ENCODE measurements at regions not wholly inside any gene's neighbourhood (a gene's known extent, or its start where the extent isn't known, plus 50 kb on each side); places are given as distances from the start of the nearest gene placed in this dataset.

DNA sequence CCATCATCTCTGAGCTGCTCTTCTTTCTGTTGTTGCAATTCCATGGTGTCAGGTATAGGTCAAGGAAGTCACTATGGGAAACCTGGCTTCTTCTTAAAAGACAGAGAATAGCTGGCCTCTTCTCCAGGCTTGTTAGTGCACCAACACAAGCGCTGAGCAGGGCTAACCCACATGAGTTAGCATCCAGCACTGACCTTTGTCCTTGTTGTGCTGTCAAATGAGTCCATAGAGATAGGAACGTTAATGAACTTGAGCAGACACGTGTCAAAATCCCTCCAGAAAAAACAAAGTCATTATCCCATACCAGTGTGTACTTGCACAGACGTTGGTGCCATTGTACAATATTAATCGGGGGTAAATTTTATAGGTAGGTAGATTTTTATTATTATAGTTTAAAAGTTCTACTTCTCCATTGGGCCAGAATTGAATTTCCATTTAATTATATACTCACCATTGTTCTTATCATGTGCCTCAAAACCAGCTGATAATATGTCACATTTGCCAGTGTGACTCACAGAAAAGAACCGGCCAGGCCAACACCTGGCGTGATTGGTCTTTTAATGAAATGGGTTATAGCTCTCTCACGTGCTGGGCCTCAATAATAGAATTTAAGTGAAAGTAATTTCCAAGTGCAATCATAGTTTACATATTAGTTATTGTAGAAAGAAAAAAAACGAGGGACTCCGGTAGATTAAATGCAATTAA is 468.8 kb upstream of the MGMT start:
- DNase-seq (ENCODE audit: low read depth in 3 of 3), result no peak

DNA sequence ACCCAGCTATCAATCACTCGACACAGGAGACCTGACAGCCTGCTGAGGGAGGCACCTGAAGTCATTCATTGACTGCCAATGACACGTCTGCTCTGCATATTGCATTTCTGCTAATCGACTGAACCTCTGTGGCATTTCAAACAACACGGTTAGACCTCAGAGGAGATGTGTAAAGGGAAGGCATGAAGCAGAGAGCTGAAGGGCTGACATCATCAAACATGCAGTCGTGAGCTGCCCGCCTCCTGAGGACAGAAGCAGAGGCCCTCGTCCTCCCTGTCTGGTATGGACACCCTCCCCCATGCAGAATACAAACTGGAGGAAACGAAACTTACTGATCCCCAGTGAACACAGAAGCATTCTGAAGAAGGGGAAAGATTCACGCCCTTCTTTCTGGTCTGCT is 462.6 kb upstream of the MGMT start:
- DNase-seq (ENCODE audit: low read depth in 3 of 3), result no peak

DNA sequence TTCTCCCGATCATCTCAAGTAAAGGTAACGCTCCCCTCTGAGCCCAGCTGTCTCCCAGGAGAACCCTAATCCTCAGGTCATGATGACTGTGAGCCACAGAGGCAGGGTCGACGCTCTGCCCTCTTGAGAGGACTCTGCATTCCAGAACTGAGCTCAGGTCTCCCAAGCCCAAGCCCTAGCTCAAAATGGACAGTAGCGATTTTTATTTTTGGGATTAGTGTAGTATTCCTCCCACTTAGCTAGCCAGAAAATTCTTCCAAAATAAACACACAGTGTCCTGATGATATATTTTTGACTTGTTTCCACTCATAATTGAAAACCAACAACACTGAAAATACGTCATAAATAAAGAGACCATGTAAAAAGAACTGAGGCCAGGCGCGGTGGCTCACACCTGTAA is 462.0 kb upstream of the MGMT start:
- no peak for DNase-seq (ENCODE audit: low read depth in 3 of 3)

DNA sequence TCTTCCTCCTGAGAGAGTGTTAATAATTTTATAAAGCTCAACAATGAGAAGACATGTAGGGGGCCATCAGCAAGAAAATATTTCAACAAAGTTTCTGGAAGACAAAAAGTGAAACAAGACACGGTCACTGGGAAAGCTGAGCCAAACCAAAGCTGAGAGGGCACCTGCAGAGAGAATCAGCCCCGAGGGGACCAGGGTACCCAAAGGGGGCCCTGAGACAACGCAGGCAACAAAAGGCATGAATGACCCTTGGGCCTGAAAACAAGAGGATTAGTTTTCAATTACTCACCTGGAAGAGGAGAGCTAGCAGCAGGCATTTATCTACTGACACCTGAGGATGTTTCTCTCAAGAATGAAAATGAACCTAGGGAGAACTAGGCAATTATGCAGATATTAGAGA is 461.2 kb upstream of the MGMT start:
- DNase-seq (ENCODE audit: low read depth in 3 of 3), result no peak

GRCh38 chr10:129018511-129018910 is 448.5 kb upstream of the MGMT start:
- no peak for DNase-seq (ENCODE audit: low read depth in 3 of 3)

DNA sequence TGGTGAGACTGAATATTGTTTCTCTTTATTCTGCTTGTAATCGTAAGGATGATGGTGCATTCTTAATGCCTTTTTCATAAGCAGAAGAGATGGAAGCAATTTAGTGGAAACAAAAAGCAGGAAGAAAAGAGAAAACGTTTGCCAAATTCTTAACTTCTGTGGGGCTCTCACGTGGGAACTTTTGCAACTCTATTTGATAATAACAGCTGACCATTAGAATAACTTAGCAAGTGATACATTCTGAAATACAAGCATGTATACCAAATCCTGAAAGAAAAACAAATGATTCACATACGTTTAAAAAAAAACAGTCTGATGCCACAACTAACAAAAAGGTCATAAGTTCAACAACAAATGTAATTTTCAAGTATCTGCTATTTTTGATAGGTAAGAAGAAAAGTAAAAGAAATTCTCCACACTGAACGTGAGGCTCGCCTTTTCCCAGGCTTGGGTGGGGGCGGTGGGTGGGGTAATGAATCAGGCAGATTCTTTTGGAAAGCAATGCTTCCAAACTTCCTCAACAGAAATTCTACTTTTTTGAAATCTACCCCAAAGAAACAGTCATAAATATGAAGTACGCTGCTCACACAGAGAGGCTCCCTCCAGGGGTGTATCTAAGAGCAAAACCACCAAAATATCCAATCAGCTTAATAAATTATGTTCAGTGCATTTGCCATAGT is 446.2 kb upstream of the MGMT start:
- DNase-seq (ENCODE audit: low read depth in 3 of 3), result no peak

DNA sequence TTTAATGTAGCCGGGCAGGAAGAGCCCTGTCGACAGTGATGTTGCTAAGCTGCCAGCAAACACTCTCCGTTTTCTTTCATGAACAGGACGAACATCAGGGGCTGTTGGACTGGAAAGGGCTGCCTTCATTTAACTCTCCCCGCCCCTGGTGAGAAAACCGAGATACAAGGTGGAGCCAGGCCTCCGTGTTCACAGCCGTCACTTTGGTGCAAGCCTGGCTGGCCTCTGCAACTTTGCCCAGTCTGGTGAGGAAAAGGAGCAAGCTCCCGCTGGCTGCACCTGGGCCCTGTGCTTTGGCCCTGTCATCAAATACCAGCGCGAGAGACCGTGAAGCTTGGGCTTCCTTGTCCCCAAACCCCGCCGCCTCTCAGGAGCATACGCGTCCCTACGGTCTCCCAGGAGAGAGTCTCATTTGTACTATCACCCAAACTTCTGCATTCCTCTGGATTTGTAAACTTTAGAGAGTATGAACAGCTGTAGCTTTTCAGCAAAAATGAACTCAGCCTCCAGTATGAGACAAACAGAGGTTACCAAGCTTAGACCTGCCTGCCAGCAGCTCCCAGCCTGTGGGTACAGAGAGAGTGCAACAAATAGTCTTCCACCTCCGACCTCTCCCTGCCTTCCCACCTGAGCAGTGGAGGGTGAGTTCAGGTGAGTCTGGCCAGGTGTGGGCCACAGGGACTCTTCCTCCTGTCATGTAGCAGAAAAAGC is 445.3 kb upstream of the MGMT start:
- no peak for DNase-seq (ENCODE audit: low read depth in 3 of 3)

DNA sequence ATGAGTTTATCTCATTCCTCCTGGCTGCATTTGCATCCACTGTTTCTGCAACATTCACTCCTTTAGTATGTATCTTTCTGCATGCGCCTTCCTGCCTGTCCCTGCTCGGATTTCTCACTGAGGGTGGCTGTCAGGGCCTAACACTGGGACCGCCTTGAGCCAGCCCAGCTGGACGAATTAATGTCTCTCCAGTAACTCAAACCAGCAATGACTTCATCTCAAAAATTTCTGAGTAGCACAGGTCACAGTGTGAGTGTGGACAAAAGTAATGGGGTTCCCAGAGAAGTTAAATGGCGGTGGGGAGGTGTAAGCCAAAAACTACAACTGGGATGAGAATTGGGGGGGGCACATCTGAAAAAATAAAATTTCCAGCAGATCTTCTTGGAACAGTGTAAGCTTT is 444.0 kb upstream of the MGMT start:
- no peak for DNase-seq (ENCODE audit: low read depth in 3 of 3)

- no peak for DNase-seq (ENCODE audit: low read depth in 3 of 3)
Observed at GRCh38 chr10:129024046-129024445, 443.0 kb upstream of the MGMT start.

GRCh38 chr10:129025787-129026186 is 441.3 kb upstream of the MGMT start:
- no peak for DNase-seq (ENCODE audit: low read depth in 3 of 3)

DNA sequence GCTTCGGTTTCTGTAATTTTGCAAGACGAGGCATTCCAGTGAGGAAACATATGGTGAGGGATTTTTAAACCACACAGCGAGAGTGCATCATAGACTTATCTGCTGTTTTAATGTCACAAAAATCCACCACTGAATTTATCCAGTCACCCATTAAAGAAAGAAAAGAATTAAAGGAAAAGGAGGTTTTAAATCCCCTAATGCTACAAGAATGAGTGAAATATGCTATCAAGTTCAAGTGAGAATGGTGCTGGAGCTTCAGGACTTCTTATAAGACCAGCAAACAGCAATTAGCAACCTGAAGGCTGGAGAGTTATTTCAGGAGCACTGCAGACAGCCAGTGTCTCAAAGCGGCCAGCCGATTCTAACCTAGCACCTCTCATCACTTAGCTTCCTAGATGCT is 439.1 kb upstream of the MGMT start:
- no peak for DNase-seq (ENCODE audit: low read depth in 3 of 3)

GRCh38 chr10:129028451-129028850 is 438.6 kb upstream of the MGMT start:
- no peak for DNase-seq (ENCODE audit: low read depth in 3 of 3)

DNA sequence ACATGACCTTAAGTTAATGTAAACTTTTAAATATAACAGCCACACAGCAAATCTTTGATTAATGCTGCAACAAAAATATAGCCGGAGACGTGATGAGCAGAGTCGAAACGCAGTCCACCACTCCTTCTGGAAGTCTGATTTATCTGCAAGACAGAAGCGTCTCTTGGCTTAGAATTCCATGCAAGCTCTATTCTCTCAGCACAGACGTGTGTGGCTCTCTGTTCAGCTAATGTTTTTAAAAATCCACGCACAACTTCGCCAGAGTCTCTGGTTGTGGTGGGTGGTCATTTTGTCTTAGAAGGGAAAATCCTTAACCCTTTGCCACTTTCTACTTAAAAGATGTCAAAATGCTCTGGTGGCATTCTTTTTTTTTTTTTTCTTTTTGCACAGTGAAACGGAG is 438.0 kb upstream of the MGMT start:
- DNase-seq (ENCODE audit: low read depth in 3 of 3), result no peak

DNA sequence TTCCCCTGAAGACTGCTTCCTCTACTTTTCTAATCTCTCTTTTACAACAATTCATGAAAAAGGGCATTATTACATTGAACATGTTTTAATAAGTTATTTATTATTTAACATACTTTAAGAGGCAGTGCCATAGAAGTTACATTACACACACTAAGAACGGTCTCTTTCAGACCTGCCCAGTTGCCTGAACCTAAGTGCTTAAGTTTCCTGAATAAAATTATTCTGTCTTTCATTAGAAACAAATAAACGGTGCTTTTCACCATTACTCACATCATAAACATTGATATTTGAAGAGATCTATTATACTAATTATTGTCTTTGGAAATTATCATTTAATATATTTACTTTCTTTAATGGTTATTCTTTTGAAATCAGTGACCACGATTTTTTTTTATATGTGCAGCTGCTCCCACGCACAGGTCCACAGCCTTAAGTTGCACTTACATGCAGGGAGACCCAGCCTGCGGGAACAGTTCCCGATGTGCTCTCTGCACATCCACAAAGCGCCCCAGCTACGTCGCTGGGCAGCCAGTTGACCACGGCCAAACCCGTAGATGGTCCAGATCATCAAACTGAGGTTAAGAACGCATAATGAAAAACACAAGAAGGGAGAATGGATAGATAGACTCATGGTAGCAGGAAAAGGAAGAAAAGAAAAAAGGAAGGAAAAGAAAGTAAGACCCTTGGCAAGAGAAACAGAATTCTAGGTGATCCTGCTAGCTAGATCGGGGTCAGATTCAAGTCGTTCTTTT is 437.0 kb upstream of the MGMT start:
- no peak for DNase-seq (ENCODE audit: low read depth in 3 of 3)

GRCh38 chr10:129030603-129030895 is 436.5 kb upstream of the MGMT start:
- no peak for DNase-seq (ENCODE audit: low read depth in 3 of 3)

DNA sequence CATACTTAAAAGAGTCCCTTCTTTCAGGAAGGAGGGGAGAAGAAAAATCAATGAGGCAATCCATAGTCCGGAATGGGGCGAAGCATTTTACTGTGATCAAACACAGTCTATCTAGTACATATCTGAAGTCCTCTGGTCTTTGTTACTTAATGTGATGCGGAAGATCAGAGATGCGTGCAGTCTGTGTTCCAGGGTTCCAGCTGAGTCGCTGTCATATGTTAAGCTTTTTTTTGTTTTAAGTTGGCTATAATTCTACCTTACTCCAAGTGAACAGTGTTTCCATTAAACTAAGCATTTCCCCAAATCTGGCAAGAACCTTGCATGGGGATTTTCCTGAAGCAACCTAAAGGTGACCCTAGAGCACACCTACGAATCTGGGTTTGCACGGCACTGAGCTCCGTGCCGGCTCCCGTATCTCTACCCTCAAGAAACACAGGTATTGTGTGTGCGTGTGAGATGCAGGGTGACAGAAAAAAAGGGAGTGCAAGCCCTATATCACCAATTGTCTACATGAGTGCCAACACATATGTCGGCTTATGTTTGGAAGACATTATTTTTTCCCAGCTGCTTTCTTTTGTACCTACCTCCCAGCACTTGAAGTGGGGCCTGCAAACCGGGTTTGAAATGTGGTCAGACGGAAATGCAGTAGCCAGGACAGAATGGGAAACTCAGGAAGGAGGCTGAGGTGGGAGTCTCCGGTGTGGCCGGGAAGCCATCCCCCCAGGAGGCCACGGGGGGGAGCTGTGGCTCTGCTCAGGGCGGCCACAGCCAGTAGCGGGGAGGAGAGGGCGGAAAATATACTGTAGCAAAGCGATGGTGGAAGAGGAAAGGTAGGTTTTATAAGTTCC is 435.8 kb upstream of the MGMT start:
- peak in 1 of 3 donors; percentile 10 for DNase-seq (ENCODE audit: low read depth in 3 of 3)

DNA sequence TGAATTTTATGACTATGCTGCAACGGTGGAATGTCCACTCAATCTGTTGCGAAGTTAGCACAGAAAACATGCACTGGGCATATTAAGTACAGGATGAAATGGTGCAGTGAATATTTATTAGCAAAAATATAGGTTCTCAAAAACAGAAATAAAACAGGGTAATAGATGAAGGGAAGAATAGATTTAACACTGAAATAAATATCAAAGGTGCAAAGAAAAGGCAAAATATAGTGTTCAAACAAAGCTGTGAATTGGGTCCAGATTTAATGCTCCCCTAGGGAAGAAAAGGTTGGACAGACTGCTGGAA is 435.2 kb upstream of the MGMT start:
- no peak for DNase-seq (ENCODE audit: low read depth in 3 of 3)

DNA sequence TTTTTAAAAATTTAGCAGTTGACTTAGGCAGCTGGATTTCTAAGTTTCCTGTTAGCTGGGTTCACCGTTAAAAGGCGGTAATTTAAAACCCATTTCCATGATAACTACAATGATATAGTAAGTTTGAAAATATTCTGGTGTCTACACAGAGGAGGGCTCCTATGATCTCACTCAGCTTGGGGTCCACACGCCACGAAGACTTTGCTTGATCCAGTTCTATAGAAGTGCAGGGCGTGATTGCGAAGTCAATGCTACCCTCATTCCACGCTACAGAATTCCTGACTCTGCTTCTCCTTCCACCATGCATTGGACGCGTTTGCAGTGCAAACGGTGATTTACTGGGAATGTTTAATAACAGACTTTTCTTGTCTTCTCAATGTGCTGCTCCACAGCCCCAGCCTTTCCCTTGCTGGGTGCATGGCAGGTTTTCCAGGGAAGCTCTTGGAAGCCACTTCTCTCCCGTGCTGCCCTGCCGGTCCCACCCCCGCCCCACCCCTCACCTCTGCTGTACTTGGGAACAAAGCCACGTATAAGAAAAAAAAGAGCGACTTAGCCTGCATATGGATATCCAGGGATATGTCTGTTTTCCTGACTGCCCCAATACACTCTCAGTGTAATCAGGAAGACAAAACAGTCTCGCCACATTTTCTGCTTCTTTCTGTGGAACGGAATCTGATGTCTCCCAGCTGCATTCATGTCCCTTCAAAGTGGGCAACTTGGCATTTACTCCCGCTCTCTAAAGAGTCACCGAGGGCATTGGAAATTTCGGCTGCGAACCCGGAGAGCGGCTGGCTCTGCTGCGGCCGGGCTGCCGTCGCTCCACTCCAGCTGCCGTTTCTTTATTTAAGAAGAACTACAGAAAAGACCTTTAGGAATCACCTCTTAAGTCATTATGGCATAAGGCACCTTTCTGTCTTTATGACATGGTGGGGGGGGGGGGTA is 434.4 kb upstream of the MGMT start:
- DNase-seq (ENCODE audit: low read depth in 3 of 3), result no peak

GRCh38 chr10:129033340-129033739 is 433.7 kb upstream of the MGMT start:
- no peak for DNase-seq (ENCODE audit: low read depth in 3 of 3)

DNA sequence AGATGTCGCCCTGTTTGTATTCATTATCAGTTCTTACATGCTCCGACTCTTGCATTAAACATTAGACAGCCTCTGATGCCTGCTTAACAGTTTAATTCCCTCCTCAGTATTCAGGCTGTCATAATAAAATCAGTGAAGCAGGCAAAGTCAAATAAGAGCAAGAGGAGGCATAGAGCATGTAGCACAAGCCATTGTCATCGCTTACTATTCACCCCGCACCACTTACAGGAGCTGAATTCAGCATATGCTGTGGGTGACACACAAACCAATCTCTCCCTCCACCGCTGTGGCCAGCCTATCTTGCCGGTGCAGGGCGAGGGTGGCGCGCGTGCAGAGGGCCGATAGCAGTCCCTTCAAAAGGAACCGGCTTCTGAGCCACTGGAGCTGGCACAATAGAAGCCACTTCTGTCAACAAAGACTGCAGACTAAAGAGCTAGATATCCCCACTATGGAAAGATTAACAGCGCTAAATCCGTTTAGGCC is 433.2 kb upstream of the MGMT start:
- no peak for DNase-seq (ENCODE audit: low read depth in 3 of 3)
